Effector memory CD8-positive, alpha-beta T cell (primary cell): ENCODE measurements at regions not wholly inside any gene's neighbourhood (a gene's known extent, or its start where the extent isn't known, plus 50 kb on each side); places are given as distances from the start of the nearest gene placed in this dataset.

Experiments
- ATAC-seq: fragments of 150-1000 bp; cut with Tn5 transposase; replicated peaks from 2 replicates; pipeline ENCODE4 v1.10.0; 2021; ENCODE audit warnings: mild to moderate bottlenecking, moderate library complexity
- DNase-seq, 3 experiments: peaks; one replicate each; pipeline ENCODE4 v3.0.0; 2021
- H3K27ac Mint-ChIP-seq, 2 donors: one replicate each; pipeline ENCODE4 v1.8.0; 2022; ENCODE audit warnings: mild to moderate bottlenecking in 2 of 2, mixed read lengths in 2 of 2, moderate library complexity in 2 of 2
- H3K27me3 Mint-ChIP-seq, 2 donors: one replicate each; pipeline ENCODE4 v1.8.0; 2022; ENCODE audit warnings: mixed read lengths in 2 of 2
- H3K36me3 Mint-ChIP-seq: one replicate; pipeline ENCODE4 v1.8.0; 2022; ENCODE audit warnings: mild to moderate bottlenecking, moderate library complexity, mixed read lengths; ENCODE audit not compliant: insufficient read depth
- H3K4me1 Mint-ChIP-seq, 2 donors: one replicate each; pipeline ENCODE4 v1.8.0; 2022; ENCODE audit warnings: low read depth in 2 of 2, mixed read lengths in 2 of 2
- H3K4me3 Mint-ChIP-seq, 2 donors: one replicate each; pipeline ENCODE4 v1.8.0; 2022; ENCODE audit warnings: mild to moderate bottlenecking in 2 of 2, mixed read lengths in 2 of 2, moderate library complexity in 2 of 2
- H3K9me3 Mint-ChIP-seq, 2 donors: one replicate each; pipeline ENCODE4 v1.8.0; 2022; ENCODE audit warnings: mixed read lengths in 2 of 2

DNA sequence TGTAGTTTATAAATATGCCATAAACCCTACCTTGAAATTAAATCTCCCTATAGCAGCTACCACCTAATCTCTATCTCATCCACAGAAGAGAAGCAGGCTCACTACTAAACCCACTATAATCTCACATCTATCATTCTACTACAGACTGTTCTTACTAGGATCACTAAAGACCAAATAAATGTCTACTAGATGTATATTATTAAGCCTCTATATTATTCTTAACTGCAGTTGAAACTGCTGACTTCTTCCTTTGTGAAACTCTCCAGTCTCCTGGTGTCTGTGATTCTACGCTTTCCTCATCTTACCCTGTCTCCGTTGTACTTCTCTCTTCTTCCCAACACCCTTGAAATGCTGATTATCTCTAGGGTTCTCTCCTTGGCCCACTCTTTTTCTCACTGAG lies 1154.0 kb downstream of the IGSF11 start:
- Mint-ChIP-seq H3K27me3 (no peaks in the 10 kb centered on the region), H3K27ac (no peak overlapping the region), H3K36me3 (no peaks in the 10 kb centered on the region), H3K9me3 (peaks cover 8 to 22% of the 10 kb centered on the region in 2 donors), H3K4me1 (no peaks in the 10 kb centered on the region), H3K4me3 (no peak overlapping the region)
- ATAC-seq (no peak), DNase-seq (no peak)

DNA sequence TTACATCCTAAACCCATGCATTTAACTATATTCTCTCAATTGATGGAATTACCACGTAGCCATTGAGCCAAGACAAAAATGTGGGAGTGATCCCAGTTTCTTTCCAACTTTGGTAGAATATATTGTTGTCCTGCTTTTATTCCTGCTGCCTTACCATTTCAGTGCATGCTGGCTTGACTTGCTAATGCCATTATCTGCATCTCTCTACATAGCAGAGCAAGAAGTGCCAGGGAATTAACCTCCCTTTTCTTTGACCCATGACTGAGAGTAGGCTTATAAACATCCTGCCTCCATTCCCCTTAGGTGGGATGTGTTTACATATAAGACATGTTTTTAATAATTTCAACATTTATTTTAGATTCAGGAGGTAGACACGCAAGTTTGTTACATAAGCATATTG lies 1153.4 kb downstream of the IGSF11 start:
- no peaks in the 10 kb centered on the region for H3K4me1 Mint-ChIP-seq
- H3K36me3 Mint-ChIP-seq, result no peaks in the 10 kb centered on the region
- peaks cover 8 to 22% of the 10 kb centered on the region in 2 donors for H3K9me3 Mint-ChIP-seq
- H3K4me3 Mint-ChIP-seq, result no peak overlapping the region
- H3K27ac Mint-ChIP-seq, result no peak overlapping the region
- DNase-seq, result no peak
- ATAC-seq, result no peak
- H3K27me3 Mint-ChIP-seq, result no peaks in the 10 kb centered on the region

DNA sequence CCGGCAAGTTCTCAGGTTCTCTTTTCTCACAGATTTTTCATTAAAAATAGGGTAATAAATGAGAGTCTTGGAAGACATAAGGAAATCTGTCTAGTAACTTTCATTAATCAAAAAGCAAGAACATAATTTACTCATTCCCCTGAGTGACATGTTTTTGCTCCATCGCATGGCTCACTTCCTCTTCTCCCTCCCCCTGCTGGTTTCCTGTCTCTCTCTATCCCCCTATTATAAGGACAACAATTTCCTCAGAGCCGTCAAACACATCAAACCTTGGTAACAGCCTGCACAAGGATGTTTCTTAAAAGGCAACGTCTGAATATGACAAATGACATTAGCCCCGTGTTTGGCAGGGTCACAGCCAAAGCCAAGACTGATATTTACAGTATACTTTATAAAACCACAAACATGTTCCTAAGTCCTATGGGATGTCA lies 1149.6 kb downstream of the IGSF11 start:
- DNase-seq, result no peak

DNA sequence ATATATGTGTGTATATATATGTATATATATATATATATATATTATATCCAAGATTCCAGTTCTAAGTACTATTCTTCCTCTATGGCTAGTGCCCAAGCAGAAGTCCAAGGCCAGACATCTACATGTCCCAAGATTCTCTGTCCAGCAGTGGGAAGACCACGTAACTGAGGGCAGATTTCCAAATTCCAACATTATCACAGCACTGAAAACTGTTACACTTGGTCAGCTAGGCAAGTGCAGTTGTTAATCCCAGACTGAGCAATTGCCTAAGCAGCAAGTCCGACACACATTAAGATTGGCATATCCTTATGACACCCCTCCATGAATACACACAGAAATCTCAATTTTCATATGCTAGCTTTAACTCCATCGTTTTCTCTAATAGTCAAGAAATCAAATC lies 1148.5 kb downstream of the IGSF11 start:
- ATAC-seq (no peak), DNase-seq (no peak)
- H3K27me3 Mint-ChIP-seq, result no peaks in the 10 kb centered on the region
- no peak overlapping the region for H3K27ac Mint-ChIP-seq
- H3K36me3 Mint-ChIP-seq, result no peaks in the 10 kb centered on the region
- H3K4me3 Mint-ChIP-seq, result no peak overlapping the region
- H3K4me1 Mint-ChIP-seq, result no peaks in the 10 kb centered on the region
- peaks cover 13 to 19% of the 10 kb centered on the region in 2 donors for H3K9me3 Mint-ChIP-seq

More for the DNA sequence above, 1149.6 kb downstream of the IGSF11 start:
- no peak overlapping the region for H3K27ac Mint-ChIP-seq
- H3K4me3 Mint-ChIP-seq, result no peak overlapping the region
- H3K36me3 Mint-ChIP-seq, result no peaks in the 10 kb centered on the region
- no peaks in the 10 kb centered on the region for H3K27me3 Mint-ChIP-seq
- H3K4me1 Mint-ChIP-seq, result no peaks in the 10 kb centered on the region
- no peak for ATAC-seq
- H3K9me3 Mint-ChIP-seq, result peaks cover 13 to 30% of the 10 kb centered on the region in 2 donors

DNA sequence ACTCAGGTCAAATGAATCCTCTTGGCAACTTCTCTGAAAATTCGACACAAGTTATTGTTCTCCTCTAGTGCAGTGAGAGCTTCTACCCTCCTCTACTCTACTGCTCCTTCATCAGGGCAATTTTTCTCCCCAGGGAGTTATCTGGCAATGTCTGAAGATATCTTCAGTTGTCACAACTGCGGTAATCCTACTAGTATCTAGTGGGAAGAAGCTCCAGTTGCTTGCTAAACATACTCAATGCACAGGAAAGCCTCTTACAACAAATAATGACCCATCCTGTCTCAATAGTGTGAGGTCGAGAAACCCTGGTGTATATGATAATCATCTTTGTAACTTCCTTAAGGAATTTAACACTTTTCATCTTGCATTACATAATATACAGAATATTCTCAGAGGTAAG lies 1147.6 kb downstream of the IGSF11 start:
- no peaks in the 10 kb centered on the region for H3K36me3 Mint-ChIP-seq
- ATAC-seq, result no peak

DNA sequence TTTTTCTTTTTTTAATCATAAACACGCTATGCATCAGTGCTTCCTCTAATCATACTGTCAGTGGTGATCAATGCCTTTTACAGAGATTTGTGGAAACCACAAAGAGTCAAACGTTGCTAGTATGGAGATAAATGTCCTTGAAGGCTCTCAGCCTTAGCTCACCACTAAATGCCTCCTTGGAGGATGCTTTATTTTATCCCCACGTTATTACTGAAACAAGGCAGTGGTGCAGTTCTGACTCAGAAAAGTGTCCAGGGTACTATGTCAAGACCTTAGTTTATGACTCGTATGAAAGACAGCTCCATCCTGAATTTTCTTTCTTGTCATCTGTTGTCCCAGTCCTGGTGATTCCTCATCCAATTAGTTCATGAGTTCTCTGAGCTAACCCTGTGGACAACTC lies 1146.7 kb downstream of the IGSF11 start:
- Mint-ChIP-seq H3K27ac (no peak overlapping the region), H3K9me3 (peaks cover 6 to 8% of the 10 kb centered on the region in 2 donors), H3K4me1 (no peaks in the 10 kb centered on the region), H3K36me3 (no peaks in the 10 kb centered on the region), H3K4me3 (no peak overlapping the region), H3K27me3 (no peaks in the 10 kb centered on the region)
- DNase-seq, result no peak
- no peak for ATAC-seq

More for the DNA sequence above, 1147.6 kb downstream of the IGSF11 start:
- Mint-ChIP-seq H3K27me3 (no peaks in the 10 kb centered on the region), H3K4me3 (no peak overlapping the region), H3K27ac (no peak overlapping the region), H3K9me3 (peaks cover 8 to 13% of the 10 kb centered on the region in 2 donors), H3K4me1 (no peaks in the 10 kb centered on the region)
- DNase-seq, result no peak

DNA sequence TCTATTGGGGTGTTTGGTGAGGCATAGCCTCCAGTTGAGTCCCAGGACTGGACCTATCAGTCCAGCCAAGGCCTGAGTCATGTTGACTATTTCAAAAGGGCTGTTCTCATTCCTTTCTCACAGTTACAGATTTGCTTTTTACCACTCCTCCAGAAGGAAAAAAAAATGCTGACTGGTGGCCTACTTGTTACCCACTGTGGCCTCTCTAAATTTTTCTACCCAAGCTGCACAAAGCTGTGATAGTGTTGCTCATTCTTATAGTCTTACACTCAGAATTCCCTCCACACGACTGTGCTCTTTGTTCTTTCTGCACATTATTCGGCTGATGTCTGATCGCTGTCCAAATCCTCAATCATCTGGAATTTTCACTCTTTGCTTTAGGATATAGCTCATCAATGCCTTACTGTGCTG lies 1142.2 kb downstream of the IGSF11 start:
- DNase-seq (no peak), ATAC-seq (no peak)
- no peaks in the 10 kb centered on the region for H3K36me3 Mint-ChIP-seq
- no peaks in the 10 kb centered on the region for H3K4me1 Mint-ChIP-seq
- no peak overlapping the region for H3K4me3 Mint-ChIP-seq
- peaks cover 5 to 6% of the 10 kb centered on the region in 2 donors for H3K9me3 Mint-ChIP-seq
- no peak overlapping the region for H3K27ac Mint-ChIP-seq
- H3K27me3 Mint-ChIP-seq, result no peaks in the 10 kb centered on the region

DNA sequence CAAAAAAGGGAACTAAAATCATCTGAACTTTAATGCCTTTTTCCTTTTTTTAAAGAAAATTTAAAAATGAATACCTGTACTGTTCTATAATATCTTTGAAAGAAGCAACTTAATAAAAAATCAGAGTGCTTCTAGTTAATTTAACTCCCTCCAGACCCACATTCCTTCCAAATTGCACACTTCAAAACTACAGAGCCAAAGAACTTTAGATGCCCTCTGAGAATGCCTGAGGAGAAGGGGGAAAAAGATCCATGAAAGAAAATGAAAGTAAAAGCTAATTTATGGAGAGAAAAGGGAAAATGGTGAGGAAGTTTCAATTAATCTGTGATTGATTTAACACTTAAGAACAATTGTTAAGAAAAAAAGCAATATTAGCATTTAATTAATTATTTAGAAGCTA lies 1141.6 kb downstream of the IGSF11 start:
- no peak overlapping the region for H3K4me3 Mint-ChIP-seq
- no peak for DNase-seq
- H3K4me1 Mint-ChIP-seq, result no peaks in the 10 kb centered on the region
- peaks cover 5 to 6% of the 10 kb centered on the region in 2 donors for H3K9me3 Mint-ChIP-seq
- H3K27ac Mint-ChIP-seq, result no peak overlapping the region
- H3K36me3 Mint-ChIP-seq, result no peaks in the 10 kb centered on the region
- no peak for ATAC-seq
- no peaks in the 10 kb centered on the region for H3K27me3 Mint-ChIP-seq

DNA sequence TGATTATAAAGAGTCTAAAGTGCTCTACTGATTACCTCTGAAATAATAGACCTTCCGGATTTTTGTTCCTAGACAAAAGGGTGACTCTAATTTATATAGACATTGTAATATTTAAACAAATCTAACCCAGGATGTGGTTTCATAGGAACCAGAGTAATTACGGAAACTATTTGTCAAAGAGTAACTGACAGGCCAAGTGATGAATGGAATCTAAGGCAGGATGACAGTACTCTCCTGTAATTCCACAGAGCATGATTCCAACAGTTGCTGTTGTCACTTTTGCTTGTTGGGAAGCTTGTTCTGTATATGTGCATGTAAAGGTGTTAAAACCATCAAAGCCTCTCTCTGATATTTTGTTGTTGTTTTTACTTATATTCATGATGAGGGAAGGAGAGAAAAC lies 1141.0 kb downstream of the IGSF11 start:
- Mint-ChIP-seq H3K4me3 (no peak overlapping the region), H3K27ac (no peak overlapping the region), H3K27me3 (no peaks in the 10 kb centered on the region), H3K36me3 (no peaks in the 10 kb centered on the region), H3K9me3 (peaks cover 5 to 6% of the 10 kb centered on the region in 2 donors), H3K4me1 (no peaks in the 10 kb centered on the region)
- DNase-seq (no peak), ATAC-seq (no peak)

DNA sequence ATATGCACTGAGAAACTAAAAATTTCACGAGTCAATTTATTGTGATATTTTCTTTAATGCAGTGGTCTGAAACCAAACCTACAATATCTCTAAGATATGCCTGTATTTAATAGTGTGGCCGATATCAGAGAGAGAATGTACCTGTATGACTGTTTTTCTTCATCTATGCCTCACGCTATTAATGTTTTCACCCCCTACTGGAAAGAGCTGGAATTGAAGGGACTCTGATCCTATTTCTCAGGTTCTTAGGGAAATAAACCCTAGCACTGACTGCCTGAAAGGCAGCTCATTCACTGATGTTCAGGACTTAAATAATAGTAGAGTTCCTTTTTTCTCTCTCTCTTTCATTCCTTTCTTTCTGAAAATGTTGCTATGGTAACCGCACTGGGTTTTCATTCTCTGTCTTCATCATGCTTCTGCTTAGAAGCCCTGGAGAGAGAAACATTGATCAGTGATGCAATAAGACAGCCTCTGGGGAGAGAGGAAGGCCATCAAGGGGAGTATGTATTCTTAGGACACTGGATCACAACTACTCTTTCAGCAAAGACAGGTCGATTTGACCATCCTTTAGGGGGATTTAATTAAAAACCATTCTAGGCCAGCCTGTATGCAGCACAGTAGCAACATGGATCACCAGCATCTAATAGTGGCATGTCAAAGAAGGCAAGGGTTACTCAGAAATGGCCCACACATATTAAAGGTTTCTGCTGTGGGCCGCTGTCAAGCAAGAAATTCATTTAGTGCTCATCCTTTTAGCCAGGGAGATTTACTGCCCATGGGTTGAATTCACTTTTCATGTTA lies 1135.7 kb downstream of the IGSF11 start:
- Mint-ChIP-seq H3K27me3 (no peaks in the 10 kb centered on the region), H3K27ac (no peak overlapping the region), H3K4me1 (no peaks in the 10 kb centered on the region), H3K36me3 (no peaks in the 10 kb centered on the region), H3K4me3 (no peak overlapping the region), H3K9me3 (peaks cover 10 to 20% of the 10 kb centered on the region in 2 donors)
- no peak for DNase-seq
- no peak for ATAC-seq

DNA sequence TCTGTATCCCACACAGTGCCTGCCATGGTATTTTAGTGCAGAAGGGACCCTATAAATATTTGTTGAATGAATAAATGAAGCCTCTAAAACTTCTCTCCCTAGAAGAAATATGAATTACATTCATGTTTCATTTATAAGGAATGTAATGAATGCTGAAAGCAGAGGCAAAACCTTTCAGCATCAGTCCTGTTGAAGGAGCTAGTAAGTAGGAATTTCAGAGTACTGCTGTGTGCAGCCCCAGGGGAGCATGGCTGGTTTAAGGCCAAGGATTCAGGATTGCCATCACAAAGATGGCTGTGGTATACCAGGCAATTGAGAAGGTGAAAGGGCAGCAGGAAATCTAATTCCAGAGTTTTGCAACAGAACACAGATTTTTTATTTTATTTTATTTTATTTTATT lies 1131.4 kb downstream of the IGSF11 start:
- Mint-ChIP-seq H3K27ac (no peak overlapping the region), H3K36me3 (no peaks in the 10 kb centered on the region), H3K27me3 (no peaks in the 10 kb centered on the region), H3K4me3 (no peak overlapping the region), H3K9me3 (peaks cover 8 to 13% of the 10 kb centered on the region in 2 donors), H3K4me1 (no peaks in the 10 kb centered on the region)
- DNase-seq (no peak), ATAC-seq (no peak)

DNA sequence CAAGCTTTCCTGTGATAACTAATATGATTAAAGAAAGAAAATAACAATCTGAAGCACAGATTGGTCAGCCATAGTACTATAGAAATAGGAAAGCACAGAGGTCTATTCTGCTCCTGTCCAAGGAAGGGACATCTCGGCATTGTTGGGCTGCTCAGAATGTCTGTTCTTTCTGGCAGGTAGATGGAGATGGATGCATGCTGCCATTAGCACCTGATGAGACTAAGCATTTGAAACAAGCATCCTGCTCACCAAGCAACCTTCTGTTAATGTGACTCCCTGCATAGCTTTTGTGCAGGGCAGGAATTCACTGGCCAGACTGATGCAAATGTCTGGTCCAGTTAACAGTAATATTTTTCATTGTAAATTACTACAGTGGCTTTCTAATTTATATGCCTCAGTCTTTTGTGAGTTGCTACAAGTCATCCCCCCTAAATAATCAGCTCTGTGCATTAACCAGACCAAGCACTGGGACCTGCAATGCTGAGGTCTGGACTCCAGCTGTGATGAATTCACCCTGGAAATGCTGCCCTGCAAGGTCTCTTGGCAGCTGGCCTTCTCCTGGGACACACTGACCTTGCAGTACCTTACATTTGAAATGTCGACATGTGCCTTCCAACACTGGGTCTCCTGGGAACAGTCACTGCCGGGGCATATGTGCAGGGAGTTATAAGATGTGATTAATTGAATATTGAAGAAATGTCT lies 1123.7 kb downstream of the IGSF11 start:
- no peak overlapping the region for H3K4me3 Mint-ChIP-seq
- no peaks in the 10 kb centered on the region for H3K27me3 Mint-ChIP-seq
- no peak for ATAC-seq
- no peaks in the 10 kb centered on the region for H3K36me3 Mint-ChIP-seq
- peaks cover 1 to 8% of the 10 kb centered on the region in 2 donors for H3K9me3 Mint-ChIP-seq
- no peaks in the 10 kb centered on the region for H3K4me1 Mint-ChIP-seq
- DNase-seq, result no peak
- no peak overlapping the region for H3K27ac Mint-ChIP-seq

DNA sequence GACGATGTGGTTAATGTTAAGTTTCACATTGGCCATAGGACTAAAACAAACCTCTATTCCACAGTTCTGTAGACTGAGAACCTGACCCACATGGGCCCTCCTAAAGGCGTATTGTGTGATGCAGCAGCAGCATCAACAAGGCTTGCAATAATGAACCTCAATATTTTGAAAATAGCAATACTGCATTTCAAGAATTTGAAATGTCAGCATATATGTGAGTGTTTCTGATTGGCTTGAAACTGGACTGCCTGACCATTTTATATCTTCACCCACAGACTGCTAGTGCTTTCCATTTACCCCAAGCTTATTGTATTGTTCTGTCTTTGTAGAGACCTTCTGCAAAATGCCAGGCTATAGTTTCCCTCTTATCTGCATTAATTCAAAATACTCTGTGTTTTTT lies 1122.3 kb downstream of the IGSF11 start:
- ATAC-seq (no peak), DNase-seq (no peak)
- no peaks in the 10 kb centered on the region for H3K36me3 Mint-ChIP-seq
- peaks cover 2 to 15% of the 10 kb centered on the region in 2 donors for H3K9me3 Mint-ChIP-seq
- no peak overlapping the region for H3K4me3 Mint-ChIP-seq
- H3K4me1 Mint-ChIP-seq, result no peaks in the 10 kb centered on the region
- no peaks in the 10 kb centered on the region for H3K27me3 Mint-ChIP-seq
- H3K27ac Mint-ChIP-seq, result no peak overlapping the region

DNA sequence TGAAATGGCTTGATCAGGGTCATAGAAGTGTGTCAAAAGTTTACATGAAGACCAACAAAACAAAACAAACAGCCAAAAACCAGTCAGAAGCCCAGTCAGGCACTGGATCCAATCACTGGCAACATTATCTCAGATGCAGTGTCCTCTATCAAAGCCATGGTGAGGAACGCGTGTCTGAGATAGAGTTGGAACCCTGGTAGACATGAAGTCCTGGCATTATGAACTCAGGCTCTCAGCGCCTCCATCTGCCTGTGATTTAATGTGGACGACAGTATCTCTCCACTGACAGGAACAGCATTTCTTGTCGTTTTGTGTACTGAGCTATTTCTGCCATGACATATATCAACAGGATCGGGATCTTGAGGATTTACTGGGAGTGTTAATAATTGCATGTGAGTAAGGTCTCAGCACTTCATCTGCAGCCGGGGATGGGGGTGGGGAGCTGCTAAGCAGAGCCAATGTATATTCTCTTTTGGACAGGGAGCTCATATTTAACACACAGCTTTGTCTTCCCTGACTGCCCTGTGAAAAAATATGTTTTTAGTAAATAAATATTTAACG lies 1120.0 kb downstream of the IGSF11 start:
- Mint-ChIP-seq H3K36me3 (no peaks in the 10 kb centered on the region), H3K27me3 (no peaks in the 10 kb centered on the region), H3K27ac (no peak overlapping the region), H3K9me3 (peaks cover 4 to 12% of the 10 kb centered on the region in 2 donors), H3K4me3 (no peak overlapping the region), H3K4me1 (no peaks in the 10 kb centered on the region)
- DNase-seq (no peak), ATAC-seq (no peak)
